BE2C (cell line): ENCODE measurements at regions not wholly inside any gene's neighbourhood (a gene's known extent, or its start where the extent isn't known, plus 50 kb on each side); places are given as distances from the start of the nearest gene placed in this dataset.

ENCODE experiments used
- DNase-seq: peaks from one replicate; pipeline ENCODE4 v3.0.0-alpha.2; 2020
- H3K27me3 ChIP-seq: fragments of 250-450 bp; sonication (Bioruptor Pico); 2 replicates; pipeline ENCODE4 v1.5.1; 2020; ENCODE audit warnings: mild to moderate bottlenecking
- H3K36me3 ChIP-seq: fragments of 250-450 bp; sonication (Bioruptor Pico); 2 replicates; pipeline ENCODE4 v1.5.1; 2020; ENCODE audit warnings: mild to moderate bottlenecking
- H3K4me1 ChIP-seq: fragments of 250-450 bp; sonication (Bioruptor Pico); 2 replicates; pipeline ENCODE4 v1.5.1; 2020
- H3K4me3 ChIP-seq: 2 replicates; pipeline ENCODE4 v1.5.1; 2011; ENCODE audit warnings: low read depth, low read length
- H3K9me3 ChIP-seq: fragments of 250-450 bp; sonication (Bioruptor Pico); 2 replicates; pipeline ENCODE4 v1.5.1; 2020
- TF ChIP-seq, protein P1 (sequence below): IDR thresholded peaks from 2 replicates; pipeline ENCODE4 v1.5.1; 2012; ENCODE audit warnings: mild to moderate bottlenecking, low read depth, low read length

DNA sequence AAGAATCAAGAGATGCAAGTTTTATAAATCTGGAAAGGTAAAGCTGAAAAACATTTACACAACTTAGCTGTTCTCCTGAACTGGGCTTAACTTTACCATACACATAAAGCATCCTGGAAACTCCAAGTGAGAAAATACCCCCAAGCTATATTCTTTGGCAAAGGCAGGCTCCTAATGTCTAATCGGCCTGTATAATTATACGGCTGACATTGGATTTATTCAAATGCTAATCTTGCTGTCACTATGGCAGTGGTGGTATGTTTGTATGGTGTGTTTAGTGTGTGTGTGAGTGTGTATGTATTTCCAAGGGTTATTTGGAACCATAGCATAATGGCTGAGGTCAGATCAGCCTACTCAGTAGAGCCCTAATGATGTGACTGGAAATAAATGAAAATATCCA is 1031.8 kb upstream of the ZEB2 start:
- DNase-seq: no peak
- Histone ChIP-seq H3K4me1 (no peaks in the 10 kb centered on the region), H3K4me3 (no peak overlapping the region), H3K36me3 (no peaks in the 10 kb centered on the region), H3K9me3 (no peaks in the 10 kb centered on the region), H3K27me3 (no peaks in the 10 kb centered on the region)
- TF ChIP-seq, protein P1, sequence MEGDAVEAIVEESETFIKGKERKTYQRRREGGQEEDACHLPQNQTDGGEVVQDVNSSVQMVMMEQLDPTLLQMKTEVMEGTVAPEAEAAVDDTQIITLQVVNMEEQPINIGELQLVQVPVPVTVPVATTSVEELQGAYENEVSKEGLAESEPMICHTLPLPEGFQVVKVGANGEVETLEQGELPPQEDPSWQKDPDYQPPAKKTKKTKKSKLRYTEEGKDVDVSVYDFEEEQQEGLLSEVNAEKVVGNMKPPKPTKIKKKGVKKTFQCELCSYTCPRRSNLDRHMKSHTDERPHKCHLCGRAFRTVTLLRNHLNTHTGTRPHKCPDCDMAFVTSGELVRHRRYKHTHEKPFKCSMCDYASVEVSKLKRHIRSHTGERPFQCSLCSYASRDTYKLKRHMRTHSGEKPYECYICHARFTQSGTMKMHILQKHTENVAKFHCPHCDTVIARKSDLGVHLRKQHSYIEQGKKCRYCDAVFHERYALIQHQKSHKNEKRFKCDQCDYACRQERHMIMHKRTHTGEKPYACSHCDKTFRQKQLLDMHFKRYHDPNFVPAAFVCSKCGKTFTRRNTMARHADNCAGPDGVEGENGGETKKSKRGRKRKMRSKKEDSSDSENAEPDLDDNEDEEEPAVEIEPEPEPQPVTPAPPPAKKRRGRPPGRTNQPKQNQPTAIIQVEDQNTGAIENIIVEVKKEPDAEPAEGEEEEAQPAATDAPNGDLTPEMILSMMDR: no peak

DNA sequence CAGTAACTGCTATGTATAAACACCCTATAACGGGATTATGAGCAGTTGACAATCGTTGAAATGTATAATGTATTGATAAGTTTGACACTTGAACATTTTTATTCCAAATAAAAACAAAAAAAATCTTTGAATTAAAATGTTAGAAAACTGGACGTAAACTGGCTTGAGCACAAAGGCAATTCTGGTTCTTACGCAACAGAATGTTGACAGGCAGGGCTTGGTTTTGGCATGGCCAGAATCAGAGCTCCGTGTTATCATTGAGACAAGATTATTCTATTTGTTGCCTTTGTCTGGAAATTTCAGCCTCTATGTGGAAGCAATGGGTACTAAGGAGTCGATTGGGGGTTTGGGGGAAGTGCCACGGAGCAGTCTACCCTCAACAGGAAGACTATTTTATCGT is 1028.6 kb upstream of the ZEB2 start:
- no peak for DNase-seq
- TF ChIP-seq, protein P1: no peak
- H3K9me3 ChIP-seq: no peaks in the 10 kb centered on the region
- no peaks in the 10 kb centered on the region for H3K4me1 ChIP-seq
- H3K27me3 ChIP-seq: no peaks in the 10 kb centered on the region
- no peaks in the 10 kb centered on the region for H3K36me3 ChIP-seq
- H3K4me3 ChIP-seq: no peak overlapping the region

DNA sequence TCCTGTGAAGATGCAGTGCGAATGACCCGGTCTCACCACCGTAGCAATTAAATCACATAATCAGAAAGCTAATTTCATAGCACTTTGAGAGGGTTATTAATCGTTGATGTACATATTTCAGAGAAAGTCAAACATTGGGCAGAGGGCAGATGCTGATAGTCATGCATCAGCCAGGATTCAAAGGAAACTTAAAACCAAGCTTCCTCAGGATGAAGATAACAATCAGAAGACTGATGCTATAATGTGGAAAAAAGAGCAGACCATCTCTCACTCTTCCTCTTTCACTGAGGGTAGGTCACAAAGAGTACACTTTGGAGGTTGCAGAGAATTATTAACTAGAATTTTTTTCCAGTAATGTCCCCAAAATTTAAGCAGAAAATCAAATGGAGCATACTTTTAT is 1027.7 kb upstream of the ZEB2 start:
- no peaks in the 10 kb centered on the region for H3K9me3 ChIP-seq
- no peaks in the 10 kb centered on the region for H3K36me3 ChIP-seq
- TF ChIP-seq, protein P1: no peak
- H3K27me3 ChIP-seq: no peaks in the 10 kb centered on the region
- no peak overlapping the region for H3K4me3 ChIP-seq
- DNase-seq: no peak
- no peaks in the 10 kb centered on the region for H3K4me1 ChIP-seq

DNA sequence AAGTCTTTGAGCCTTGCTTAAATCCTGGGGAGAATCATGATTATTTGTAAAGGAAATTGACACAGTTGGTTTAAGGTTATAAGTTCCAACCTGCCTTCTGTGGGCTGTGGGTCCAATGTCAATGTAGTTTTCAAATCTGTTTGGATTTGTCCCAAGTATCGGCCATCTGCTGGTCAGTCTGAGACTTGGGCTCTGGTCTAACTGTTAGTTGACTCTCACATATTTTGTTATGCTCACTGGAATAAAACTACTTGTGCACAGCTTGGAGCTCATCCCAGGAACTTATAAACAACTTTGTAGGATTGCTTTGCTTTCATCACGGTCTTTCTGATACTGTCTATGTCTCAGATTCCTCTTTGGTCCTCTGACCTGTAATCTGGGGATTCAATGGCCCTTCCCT is 1026.2 kb upstream of the ZEB2 start:
- Histone ChIP-seq H3K4me3 (no peak overlapping the region), H3K27me3 (no peaks in the 10 kb centered on the region), H3K9me3 (no peaks in the 10 kb centered on the region), H3K4me1 (no peaks in the 10 kb centered on the region), H3K36me3 (no peaks in the 10 kb centered on the region)
- DNase-seq: no peak
- TF ChIP-seq, protein P1: no peak

DNA sequence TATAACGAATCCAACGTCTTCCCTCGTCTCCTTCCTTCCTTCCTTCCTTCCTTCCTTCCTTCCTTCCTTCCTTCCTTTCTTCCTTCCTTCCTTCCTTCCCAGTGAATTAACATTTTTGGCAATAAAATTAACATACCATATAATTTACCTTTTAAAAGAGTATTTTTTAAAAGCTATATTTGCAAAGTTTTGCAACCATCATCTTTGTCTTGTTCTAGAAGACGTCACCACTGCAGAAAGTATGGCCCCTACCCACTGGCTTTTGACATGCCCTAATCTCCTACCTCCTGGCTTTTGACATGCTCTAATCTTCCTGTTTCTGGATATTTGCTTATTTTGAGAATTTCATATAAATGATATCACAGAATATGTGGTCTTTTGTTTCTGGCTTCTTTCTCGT is 1023.9 kb upstream of the ZEB2 start:
- Histone ChIP-seq H3K36me3 (no peaks in the 10 kb centered on the region), H3K4me3 (no peak overlapping the region), H3K27me3 (no peaks in the 10 kb centered on the region), H3K9me3 (no peaks in the 10 kb centered on the region), H3K4me1 (no peaks in the 10 kb centered on the region)
- DNase-seq: no peak
- TF ChIP-seq, protein P1: no peak

DNA sequence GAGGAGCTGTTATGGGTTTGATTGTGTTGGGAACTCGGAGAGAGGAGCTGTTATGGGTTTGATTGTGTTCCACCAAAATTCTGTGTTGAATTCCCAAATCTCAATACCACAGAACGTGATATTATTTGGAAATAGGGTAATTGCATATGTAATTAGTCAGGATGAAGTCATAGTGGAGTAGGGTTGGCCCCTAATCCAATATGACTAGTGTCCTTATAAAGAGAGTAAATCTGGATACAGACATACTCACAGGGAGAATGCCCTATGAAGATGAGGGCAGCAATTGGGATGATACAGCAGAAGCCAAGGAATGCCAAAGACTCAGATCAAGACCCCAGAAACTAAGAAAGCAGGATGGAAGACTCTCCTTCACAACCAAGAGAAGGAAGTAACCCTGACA is 1023.2 kb upstream of the ZEB2 start:
- Histone ChIP-seq H3K9me3 (no peaks in the 10 kb centered on the region), H3K4me3 (no peak overlapping the region), H3K27me3 (no peaks in the 10 kb centered on the region), H3K4me1 (no peaks in the 10 kb centered on the region), H3K36me3 (no peaks in the 10 kb centered on the region)
- DNase-seq: no peak
- TF ChIP-seq, protein P1: no peak
